ENCODE measurements at regions not wholly inside any gene's neighbourhood (a gene's known extent, or its start where the extent isn't known, plus 50 kb on each side); places are given as distances from the start of the nearest gene placed in this dataset.

GRCh38 chr1:192747943-192748342, 60.9 kb upstream of the RGS2 start:
- POLR2A ChIA-PET: no interaction called here
- Mint-ChIP-seq H3K4me1 (no peaks in the 10 kb centered on the region), H3K27ac (no peak overlapping the region), H3K36me3 (no peaks in the 10 kb centered on the region), H3K9me3 (no peaks in the 10 kb centered on the region), H3K27me3 (no peaks in the 10 kb centered on the region), H3K4me3 (no peak overlapping the region)
- WGBS (ENCODE audit: insufficient coverage): no CpG with 5 or more reads among the region's 3 CpGs
- no peaks in the 10 kb centered on the region for H3K27me3 ChIP-seq (replicated peaks in 1 of 2; ENCODE audit: control insufficient read depth in 2 of 2, extremely low read depth in 1 of 2, insufficient read depth in 2 of 2, low read length in 1 of 2)
- no peak overlapping the region for H3K4me3 ChIP-seq (ENCODE audit: control insufficient read depth in 1 of 2, extremely low read depth in 1 of 2, low read length in 1 of 2)
- H3K9me3 ChIP-seq: no peaks in the 10 kb centered on the region
- H3K4me1 ChIP-seq (ENCODE audit: control insufficient read depth in 1 of 2, extremely low read depth in 1 of 2, insufficient read depth in 2 of 2, low read length in 2 of 2): no peaks in the 10 kb centered on the region
- ATAC-seq (replicated peaks in 1 of 4): no peak
- H3K27ac ChIP-seq (ENCODE audit: low read length): no peak overlapping the region
- peak in 1 of 35 experiments; percentile 0 for DNase-seq
- CTCF ChIA-PET: interaction anchor here in 1 of 2 donors (0.5 kb wide), 1 partner anchor 1403 kb away, joined by 7 read pairs; no protein-coding TSS in a partner anchor
- H3K36me3 ChIP-seq (ENCODE audit: control insufficient read depth in 2 of 2, extremely low read depth in 1 of 2, insufficient read depth in 1 of 2, low read length in 1 of 2): no peaks in the 10 kb centered on the region

GRCh38 chr1:192749349-192749748, 59.5 kb upstream of the RGS2 start:
- DNase-seq (no peak), ATAC-seq (replicated peaks in 1 of 4) (no peak)
- H3K36me3 ChIP-seq (ENCODE audit: control insufficient read depth in 2 of 2, extremely low read depth in 1 of 2, insufficient read depth in 1 of 2, low read length in 1 of 2): no peaks in the 10 kb centered on the region
- no peaks in the 10 kb centered on the region for H3K9me3 ChIP-seq
- H3K36me3 Mint-ChIP-seq: no peaks in the 10 kb centered on the region
- H3K27ac Mint-ChIP-seq: no peak overlapping the region
- no peaks in the 10 kb centered on the region for H3K27me3 ChIP-seq (replicated peaks in 1 of 2; ENCODE audit: control insufficient read depth in 2 of 2, extremely low read depth in 1 of 2, insufficient read depth in 2 of 2, low read length in 1 of 2)
- ChIA-PET CTCF (interaction anchor here in 1 of 2 donors (0.5 kb wide), 1 partner anchor 272 kb away, joined by 3 read pairs; no protein-coding TSS in a partner anchor), POLR2A (no interaction called here)
- H3K4me3 ChIP-seq (ENCODE audit: control insufficient read depth in 1 of 2, extremely low read depth in 1 of 2, low read length in 1 of 2): no peak overlapping the region
- H3K4me1 Mint-ChIP-seq: no peaks in the 10 kb centered on the region
- H3K4me1 ChIP-seq (ENCODE audit: control insufficient read depth in 1 of 2, extremely low read depth in 1 of 2, insufficient read depth in 2 of 2, low read length in 2 of 2): no peaks in the 10 kb centered on the region
- H3K27ac ChIP-seq (ENCODE audit: low read length): no peak overlapping the region
- no peak overlapping the region for H3K4me3 Mint-ChIP-seq
- H3K9me3 Mint-ChIP-seq: no peaks in the 10 kb centered on the region
- no peaks in the 10 kb centered on the region for H3K27me3 Mint-ChIP-seq

GRCh38 chr1:192751260-192751659, 57.6 kb upstream of the RGS2 start:
- ChIA-PET CTCF (interaction anchor here in 1 of 2 donors (0.7 kb wide), 1 partner anchor 10 kb away, joined by 3 read pairs; no protein-coding TSS in a partner anchor), POLR2A (no interaction called here)
- H3K9me3 Mint-ChIP-seq: no peaks in the 10 kb centered on the region

GRCh38 chr1:192756314-192756713, 52.5 kb upstream of the RGS2 start:
- WGBS (ENCODE audit: insufficient coverage): 80% methylated on average over 2 of the region's 4 CpGs
- H3K27ac Mint-ChIP-seq: no peak overlapping the region
- peaks cover 2 to 9% of the 10 kb centered on the region in 2 donors for H3K27me3 Mint-ChIP-seq
- no peaks in the 10 kb centered on the region for H3K4me1 Mint-ChIP-seq
- Histone ChIP-seq H3K4me1 (ENCODE audit: control insufficient read depth in 1 of 2, extremely low read depth in 1 of 2, insufficient read depth in 2 of 2, low read length in 2 of 2) (no peaks in the 10 kb centered on the region), H3K27me3 (replicated peaks in 1 of 2; ENCODE audit: control insufficient read depth in 2 of 2, extremely low read depth in 1 of 2, insufficient read depth in 2 of 2, low read length in 1 of 2) (no peaks in the 10 kb centered on the region), H3K4me3 (ENCODE audit: control insufficient read depth in 1 of 2, extremely low read depth in 1 of 2, low read length in 1 of 2) (no peak overlapping the region), H3K36me3 (ENCODE audit: control insufficient read depth in 2 of 2, extremely low read depth in 1 of 2, insufficient read depth in 1 of 2, low read length in 1 of 2) (no peaks in the 10 kb centered on the region), H3K27ac (ENCODE audit: low read length) (no peak overlapping the region), H3K9me3 (no peaks in the 10 kb centered on the region)
- no peaks in the 10 kb centered on the region for H3K36me3 Mint-ChIP-seq
- DNase-seq (no peak), ATAC-seq (replicated peaks in 1 of 4) (no peak)
- H3K4me3 Mint-ChIP-seq: no peak overlapping the region
- CTCF ChIA-PET: no interaction called here
- POLR2A ChIA-PET: interaction anchor here in 1 of 2 donors (0.6 kb wide), 1 partner anchor 355 kb away, joined by 3 read pairs; no protein-coding TSS in a partner anchor
- H3K9me3 Mint-ChIP-seq: peaks cover 0 to 4% (median 0%) of the 10 kb centered on the region in 3 donors

More at GRCh38 chr1:192751260-192751659, 57.6 kb upstream of the RGS2 start:
- Histone ChIP-seq H3K36me3 (ENCODE audit: control insufficient read depth in 2 of 2, extremely low read depth in 1 of 2, insufficient read depth in 1 of 2, low read length in 1 of 2) (no peaks in the 10 kb centered on the region), H3K27me3 (replicated peaks in 1 of 2; ENCODE audit: control insufficient read depth in 2 of 2, extremely low read depth in 1 of 2, insufficient read depth in 2 of 2, low read length in 1 of 2) (no peaks in the 10 kb centered on the region), H3K27ac (ENCODE audit: low read length) (no peak overlapping the region), H3K4me1 (ENCODE audit: control insufficient read depth in 1 of 2, extremely low read depth in 1 of 2, insufficient read depth in 2 of 2, low read length in 2 of 2) (no peaks in the 10 kb centered on the region), H3K4me3 (ENCODE audit: control insufficient read depth in 1 of 2, extremely low read depth in 1 of 2, low read length in 1 of 2) (no peak overlapping the region), H3K9me3 (no peaks in the 10 kb centered on the region)
- Mint-ChIP-seq H3K36me3 (no peaks in the 10 kb centered on the region), H3K4me1 (no peaks in the 10 kb centered on the region), H3K27ac (no peak overlapping the region), H3K4me3 (no peak overlapping the region), H3K27me3 (no peaks in the 10 kb centered on the region)
- 95% methylated on average over 11 of the region's 12 CpGs for WGBS (ENCODE audit: insufficient coverage)
- no peak for ATAC-seq (replicated peaks in 1 of 4)
- DNase-seq: no peak

GRCh38 chr1:192756847-192757246, 52.0 kb upstream of the RGS2 start:
- DNase-seq: no peak
- no peak for ATAC-seq (replicated peaks in 1 of 4)
- Mint-ChIP-seq H3K4me1 (no peaks in the 10 kb centered on the region), H3K27me3 (peaks cover 2 to 9% of the 10 kb centered on the region in 2 donors), H3K36me3 (no peaks in the 10 kb centered on the region), H3K4me3 (no peak overlapping the region), H3K9me3 (peaks cover 0 to 4% (median 0%) of the 10 kb centered on the region in 3 donors), H3K27ac (no peak overlapping the region)
- CTCF ChIA-PET: no interaction called here
- Histone ChIP-seq H3K4me3 (ENCODE audit: control insufficient read depth in 1 of 2, extremely low read depth in 1 of 2, low read length in 1 of 2) (no peak overlapping the region), H3K27me3 (replicated peaks in 1 of 2; ENCODE audit: control insufficient read depth in 2 of 2, extremely low read depth in 1 of 2, insufficient read depth in 2 of 2, low read length in 1 of 2) (no peaks in the 10 kb centered on the region), H3K36me3 (ENCODE audit: control insufficient read depth in 2 of 2, extremely low read depth in 1 of 2, insufficient read depth in 1 of 2, low read length in 1 of 2) (no peaks in the 10 kb centered on the region), H3K9me3 (no peaks in the 10 kb centered on the region), H3K4me1 (ENCODE audit: control insufficient read depth in 1 of 2, extremely low read depth in 1 of 2, insufficient read depth in 2 of 2, low read length in 2 of 2) (no peaks in the 10 kb centered on the region), H3K27ac (ENCODE audit: low read length) (no peak overlapping the region)
- POLR2A ChIA-PET: interaction anchor here in 1 of 2 donors (0.6 kb wide), 1 partner anchor 355 kb away, joined by 3 read pairs; no protein-coding TSS in a partner anchor
- no CpG with 5 or more reads among the region's 2 CpGs for WGBS (ENCODE audit: insufficient coverage)

GRCh38 chr1:192758492-192758891, 50.3 kb upstream of the RGS2 start:
- ChIA-PET POLR2A (no interaction called here), CTCF (no interaction called here)
- no CpG with 5 or more reads among the region's 1 CpG for WGBS (ENCODE audit: insufficient coverage)

More at GRCh38 chr1:192758492-192758891, 50.3 kb upstream of the RGS2 start:
- DNase-seq (no peak), ATAC-seq (replicated peaks in 1 of 4) (no peak)
- H3K36me3 Mint-ChIP-seq: no peaks in the 10 kb centered on the region
- H3K27ac ChIP-seq (ENCODE audit: low read length): no peak overlapping the region
- H3K36me3 ChIP-seq (ENCODE audit: control insufficient read depth in 2 of 2, extremely low read depth in 1 of 2, insufficient read depth in 1 of 2, low read length in 1 of 2): no peaks in the 10 kb centered on the region
- H3K27me3 Mint-ChIP-seq: peaks cover 8 to 13% of the 10 kb centered on the region in 2 donors
- peaks cover 0 to 4% (median 0%) of the 10 kb centered on the region in 3 donors for H3K9me3 Mint-ChIP-seq
- H3K4me3 Mint-ChIP-seq: no peak overlapping the region
- H3K4me1 Mint-ChIP-seq: no peaks in the 10 kb centered on the region
- no peak overlapping the region for H3K4me3 ChIP-seq (ENCODE audit: control insufficient read depth in 1 of 2, extremely low read depth in 1 of 2, low read length in 1 of 2)
- no peak overlapping the region for H3K27ac Mint-ChIP-seq
- H3K9me3 ChIP-seq: no peaks in the 10 kb centered on the region
- H3K4me1 ChIP-seq (ENCODE audit: control insufficient read depth in 1 of 2, extremely low read depth in 1 of 2, insufficient read depth in 2 of 2, low read length in 2 of 2): no peaks in the 10 kb centered on the region
- no peaks in the 10 kb centered on the region for H3K27me3 ChIP-seq (replicated peaks in 1 of 2; ENCODE audit: control insufficient read depth in 2 of 2, extremely low read depth in 1 of 2, insufficient read depth in 2 of 2, low read length in 1 of 2)

Measured in T-cell (primary cell).